GM18909 (cell line): ENCODE measurements at regions not wholly inside any gene's neighbourhood (a gene's known extent, or its start where the extent isn't known, plus 50 kb on each side); places are given as distances from the start of the nearest gene placed in this dataset.
"Not testable (repeated sequence)": the region's sequence is repeated elsewhere in the genome, so short reads cannot be mapped to it uniquely, and the experiment has no call there.

Experiments used
- ATAC-seq: cut with Tn5 transposase; IDR thresholded peaks from one replicate; pipeline ENCODE4 v1.9.1; 2021; ENCODE audit warnings: mild to moderate bottlenecking; ENCODE audit not compliant: unreplicated experiment, poor library complexity

- ATAC-seq = no peak
These were observed 509.9 kb downstream of the GRXCR1 start for GRCh38 chr4:43402393-43402792.

GRCh38 chr4:43410636-43411035 lies 518.1 kb downstream of the GRXCR1 start:
- ATAC-seq = no peak

- no peak for ATAC-seq
These were observed 518.7 kb downstream of the GRXCR1 start for GRCh38 chr4:43411226-43411625.

GRCh38 chr4:43423276-43423675 lies 530.8 kb downstream of the GRXCR1 start:
- ATAC-seq = no peak

GRCh38 chr4:43425206-43425605 lies 532.7 kb downstream of the GRXCR1 start:
- no peak for ATAC-seq

GRCh38 chr4:43435291-43435690 lies 542.8 kb downstream of the GRXCR1 start:
- ATAC-seq = no peak

GRCh38 chr4:43452948-43453347 lies 560.4 kb downstream of the GRXCR1 start:
- no peak for ATAC-seq

- ATAC-seq = no peak
These were observed 563.9 kb downstream of the GRXCR1 start for GRCh38 chr4:43456383-43456782.

GRCh38 chr4:43457866-43458265 lies 565.4 kb downstream of the GRXCR1 start:
- no peak for ATAC-seq

GRCh38 chr4:43458293-43458692 lies 565.8 kb downstream of the GRXCR1 start:
- no peak for ATAC-seq

- no peak for ATAC-seq
These were observed 579.4 kb downstream of the GRXCR1 start for GRCh38 chr4:43471950-43472349.

GRCh38 chr4:43481526-43481925 lies 589.0 kb downstream of the GRXCR1 start:
- ATAC-seq = no peak

- ATAC-seq = no peak
These were observed 592.7 kb downstream of the GRXCR1 start for GRCh38 chr4:43485196-43485595.

- peak; percentile 86 for ATAC-seq
These were observed 603.7 kb downstream of the GRXCR1 start for GRCh38 chr4:43496188-43496587.

- ATAC-seq = peak; percentile 22
These were observed 604.1 kb downstream of the GRXCR1 start for GRCh38 chr4:43496602-43497001.

GRCh38 chr4:43505823-43506222 lies 613.3 kb downstream of the GRXCR1 start:
- not testable (repeated sequence) for ATAC-seq

GRCh38 chr4:43512253-43512652 lies 619.7 kb downstream of the GRXCR1 start:
- no peak for ATAC-seq

GRCh38 chr4:43525646-43526045 lies 633.1 kb downstream of the GRXCR1 start:
- ATAC-seq = no peak

- ATAC-seq = no peak
These were observed 655.0 kb downstream of the GRXCR1 start for GRCh38 chr4:43547561-43547960.

GRCh38 chr4:43550981-43551627 lies 658.6 kb downstream of the GRXCR1 start:
- ATAC-seq = no peak

GRCh38 chr4:43556262-43556661 lies 663.7 kb downstream of the GRXCR1 start:
- no peak for ATAC-seq

- no peak for ATAC-seq
These were observed 667.5 kb downstream of the GRXCR1 start for GRCh38 chr4:43560047-43560446.

GRCh38 chr4:43564107-43564506 lies 671.6 kb downstream of the GRXCR1 start:
- no peak for ATAC-seq
